IMR-90 (cell line): ENCODE measurements at regions not wholly inside any gene's neighbourhood (a gene's known extent, or its start where the extent isn't known, plus 50 kb on each side); places are given as distances from the start of the nearest gene placed in this dataset.

Experiments
- ATAC-seq: fragments of 200-7000 bp; cut with Tn5 transposase; 2 replicates; pipeline ENCODE4 v1.9.1; 2020; ENCODE audit warnings: low read depth, mild to moderate bottlenecking, moderate library complexity
- BruUV-seq: library from RNA; stranded (reverse); fragments of 400-500 nt; replicated peaks from 2 replicates; lab custom pipeline; 2021; lab: Mats Ljungman, UMichigan
- CTCF ChIA-PET: fragments of 300-600 bp; formaldehyde crosslinking; extraction: SDS; loops from one replicate; lab custom pipeline; 2021; ENCODE audit warnings: antibody characterized with exemption; lab: Yijun Ruan, JAX
- POLR2A ChIA-PET: fragments of 300-600 bp; sonication (Branson Sonifier 250); formaldehyde crosslinking; loops from one replicate; lab custom pipeline; 2022; ENCODE audit warnings: antibody characterized with exemption; ENCODE audit not compliant: unreplicated experiment; lab: Charles Lee
- DNase-seq: peaks from one replicate; pipeline ENCODE4 v3.0.0; 2013
- H2AFZ ChIP-seq: replicated peaks from 2 replicates; pipeline ENCODE3; 2013; ENCODE audit warnings: low read length, mild to moderate bottlenecking; ENCODE audit not compliant: poor library complexity
- H2AK5ac ChIP-seq: 2 replicates; pipeline ENCODE4 v1.6.1; 2013; ENCODE audit warnings: low read depth, low read length, inconsistent platforms
- H2AK9ac ChIP-seq: replicated peaks from 2 replicates; pipeline ENCODE3; 2013; ENCODE audit warnings: mild to moderate bottlenecking, low read depth, low read length, moderate library complexity; ENCODE audit not compliant: poor library complexity
- H2BK120ac ChIP-seq: 2 replicates; pipeline ENCODE4 v1.6.1; 2013; ENCODE audit warnings: low read depth, low read length, inconsistent platforms
- H2BK15ac ChIP-seq: 3 replicates; pipeline ENCODE4 v1.6.1; 2013; ENCODE audit warnings: low read depth, low read length, inconsistent platforms
- H2BK20ac ChIP-seq: 2 replicates; pipeline ENCODE4 v1.6.1; 2013; ENCODE audit warnings: low read depth, mild to moderate bottlenecking, inconsistent platforms, low read length, moderate library complexity
- H2BK5ac ChIP-seq: 2 replicates; pipeline ENCODE4 v1.6.1; 2013; ENCODE audit warnings: mild to moderate bottlenecking, low read depth, low read length, inconsistent platforms; ENCODE audit not compliant: poor library complexity, severe bottlenecking
- H3K14ac ChIP-seq: replicated peaks from 2 replicates; pipeline ENCODE4 v1.6.1; 2013; ENCODE audit warnings: low read depth, low read length, inconsistent platforms
- H3K18ac ChIP-seq: 2 replicates; pipeline ENCODE4 v1.6.1; 2013; ENCODE audit warnings: low read depth, low read length, control low read depth
- H3K23ac ChIP-seq: 2 replicates; pipeline ENCODE4 v1.6.1; 2013; ENCODE audit warnings: low read depth, low read length, inconsistent platforms
- H3K27ac ChIP-seq: 2 replicates; pipeline ENCODE4 v1.5.1; 2013; ENCODE audit warnings: mild to moderate bottlenecking, control low read depth, low read length; ENCODE audit not compliant: insufficient read depth
- H3K27me3 ChIP-seq: 2 replicates; pipeline ENCODE4 v1.6.1; 2013; ENCODE audit warnings: low read length; ENCODE audit not compliant: control insufficient read depth, insufficient read depth
- H3K36me3 ChIP-seq: 2 replicates; pipeline ENCODE4 v1.6.1; 2013; ENCODE audit warnings: low read length, mixed read lengths; ENCODE audit not compliant: control insufficient read depth, insufficient read depth
- H3K4ac ChIP-seq: 2 replicates; pipeline ENCODE4 v1.6.1; 2013; ENCODE audit warnings: low read depth, low read length, inconsistent platforms
- H3K4me1 ChIP-seq: 2 replicates; pipeline ENCODE4 v1.6.1; 2013; ENCODE audit warnings: low read length, mixed read lengths; ENCODE audit not compliant: control insufficient read depth, insufficient read depth
- H3K4me2 ChIP-seq: 2 replicates; pipeline ENCODE4 v1.6.1; 2013; ENCODE audit warnings: low read depth, mild to moderate bottlenecking, control low read depth, low read length, moderate library complexity
- H3K4me3 ChIP-seq: 2 replicates; pipeline ENCODE4 v1.5.1; 2013; ENCODE audit warnings: low read depth, mild to moderate bottlenecking, control low read depth, low read length, moderate library complexity; ENCODE audit not compliant: insufficient read depth
- H3K56ac ChIP-seq: 2 replicates; pipeline ENCODE4 v1.6.1; 2013; ENCODE audit warnings: low read length, inconsistent platforms; ENCODE audit not compliant: insufficient read depth; ENCODE audit errors: extremely low read depth
- H3K79me1 ChIP-seq, 2 experiments: 2 replicates each; pipeline ENCODE4 v1.6.1; 2013; ENCODE audit warnings: low read length in 2 of 2, inconsistent platforms in 1 of 2, low read depth in 1 of 2
- H3K9ac ChIP-seq: 2 replicates; pipeline ENCODE4 v1.6.1; 2013; ENCODE audit warnings: low read depth, low read length, control low read depth
- H3K9me1 ChIP-seq: 2 replicates; pipeline ENCODE4 v1.6.1; 2013; ENCODE audit warnings: low read length, inconsistent platforms; ENCODE audit not compliant: insufficient read depth
- H3K9me3 ChIP-seq: 2 replicates; pipeline ENCODE4 v1.6.1; 2013; ENCODE audit warnings: low read length; ENCODE audit not compliant: control insufficient read depth, insufficient read depth
- H4K20me1 ChIP-seq: 2 replicates; pipeline ENCODE4 v1.6.1; 2013; ENCODE audit warnings: low read length, inconsistent platforms; ENCODE audit not compliant: insufficient read depth
- H4K5ac ChIP-seq: 2 replicates; pipeline ENCODE4 v1.6.1; 2013; ENCODE audit warnings: mild to moderate bottlenecking, low read depth, low read length, control low read depth
- H4K8ac ChIP-seq, 2 experiments: 2 replicates each; pipeline ENCODE4 v1.6.1; 2013; ENCODE audit warnings: low read depth in 2 of 2, low read length in 2 of 2, control low read depth in 1 of 2, inconsistent platforms in 1 of 2
- H4K91ac ChIP-seq: 2 replicates; pipeline ENCODE4 v1.6.1; 2013; ENCODE audit warnings: low read depth, low read length, inconsistent platforms; ENCODE audit not compliant: insufficient read depth
- BHLHE40 ChIP-seq: fragments of 150-350 bp; IDR thresholded peaks from 2 replicates; pipeline ENCODE4 v1.6.1; 2016; ENCODE audit warnings: mild to moderate bottlenecking, low read depth, low read length
- CEBPB ChIP-seq: IDR thresholded peaks from 2 replicates; pipeline ENCODE4 v1.6.1; 2012; ENCODE audit warnings: low read depth, low read length, improper control_type of control experiment
- CHD1 ChIP-seq: IDR thresholded peaks from 2 replicates; pipeline ENCODE4 v1.6.1; 2012; ENCODE audit warnings: low read depth, low read length, improper control_type of control experiment
- CTCF ChIP-seq: conservative IDR thresholded peaks from 2 replicates; pipeline ENCODE4 v1.5.1; 2012; ENCODE audit warnings: mild to moderate bottlenecking, low read depth, low read length, improper control_type of control experiment
- ELK1 ChIP-seq: fragments of 150-350 bp; IDR thresholded peaks from 2 replicates; pipeline ENCODE4 v1.6.1; 2016; ENCODE audit warnings: low read depth, mild to moderate bottlenecking, low read length, moderate library complexity, borderline replicate concordance
- FOS ChIP-seq: fragments of 150-350 bp; IDR thresholded peaks from 2 replicates; pipeline ENCODE4 v1.6.1; 2016; ENCODE audit warnings: low read depth, low read length
- MAFK ChIP-seq: IDR thresholded peaks from 2 replicates; pipeline ENCODE4 v1.6.1; 2012; ENCODE audit warnings: low read depth, low read length, improper control_type of control experiment
- MAZ ChIP-seq: IDR thresholded peaks from 2 replicates; pipeline ENCODE4 v1.6.1; 2012; ENCODE audit warnings: low read depth, mild to moderate bottlenecking, low read length, improper control_type of control experiment, moderate library complexity, borderline replicate concordance
- MXI1 ChIP-seq: IDR thresholded peaks from 2 replicates; pipeline ENCODE4 v1.6.1; 2012; ENCODE audit warnings: low read depth, mild to moderate bottlenecking, low read length, moderate library complexity, borderline replicate concordance
- NFE2L2 ChIP-seq: fragments of 150-350 bp; IDR thresholded peaks from 2 replicates; pipeline ENCODE4 v1.6.1; 2016; ENCODE audit warnings: low read depth, mild to moderate bottlenecking, low read length
- POLR2A ChIP-seq: IDR thresholded peaks from 2 replicates; pipeline ENCODE4 v1.6.1; 2012; ENCODE audit warnings: mild to moderate bottlenecking, low read depth, low read length
- RAD21 ChIP-seq: IDR thresholded peaks from 2 replicates; pipeline ENCODE4 v1.6.1; 2012; ENCODE audit warnings: low read length, improper control_type of control experiment
- RCOR1 ChIP-seq: IDR thresholded peaks from 2 replicates; pipeline ENCODE4 v1.6.1; 2012; ENCODE audit warnings: mild to moderate bottlenecking, low read length, improper control_type of control experiment; ENCODE audit not compliant: insufficient replicate concordance
- RFX5 ChIP-seq: IDR thresholded peaks from 2 replicates; pipeline ENCODE4 v1.8.0; 2012; ENCODE audit warnings: low read depth, mild to moderate bottlenecking, low read length, moderate library complexity
- SMC3 ChIP-seq: fragments of 150-350 bp; IDR thresholded peaks from 2 replicates; pipeline ENCODE4 v1.6.1; 2016; ENCODE audit warnings: low read depth, mild to moderate bottlenecking, antibody characterized with exemption, low read length, moderate library complexity
- USF2 ChIP-seq: fragments of 150-350 bp; IDR thresholded peaks from 2 replicates; pipeline ENCODE4 v1.6.1; 2017; ENCODE audit warnings: mild to moderate bottlenecking, antibody characterized with exemption, low read length, low read depth
- WGBS, 2 experiments: methylation state at CpG; one replicate each; pipeline versions ENCODE4 v1.1.5 to v1.1.7; 2013; ENCODE audit warnings: missing lambda C conversion rate in 2 of 2; ENCODE audit not compliant: insufficient read length in 1 of 2; ENCODE audit errors: extremely low coverage in 2 of 2; 5-methylcytosine and 5-hydroxymethylcytosine counted together
- dilution Hi-C: fragments of 300-500 bp; cut with HindIII; formaldehyde crosslinking; loops from one replicate; pipeline ENCODE4 v1.14.3; 2018; ENCODE audit warnings: low sequenced_read_pairs; ENCODE audit not compliant: unreplicated experiment
- in situ Hi-C: fragments of 300-500 bp; cut with MboI; formaldehyde crosslinking; loops from 3 replicates; pipeline ENCODE4 v1.14.3; 2019; ENCODE audit warnings: low sequenced_read_pairs, inconsistent platforms, mixed read lengths
- intact Hi-C: fragments of 100-400 bp; cut with micrococcal nuclease; formaldehyde crosslinking; loops from 2 replicates; pipeline ENCODE4 v1.10.0; 2022

- Histone ChIP-seq H3K14ac (no peak overlapping the region), H3K79me1 (no peaks in the 10 kb centered on the region), H3K18ac (no peak overlapping the region), H2AK5ac (no peak overlapping the region), H3K4me1 (no peaks in the 10 kb centered on the region), H3K36me3 (no peaks in the 10 kb centered on the region), H3K9me3 (peaks cover 5% of the 10 kb centered on the region; the same call in 1 of the 2 replicates), H3K27ac (no peak overlapping the region), H4K8ac (no peak overlapping the region), H2BK20ac (no peak overlapping the region), H4K5ac (no peak overlapping the region), H4K91ac (no peak overlapping the region), H3K27me3 (no peaks in the 10 kb centered on the region), H3K23ac (no peak overlapping the region), H3K9me1 (no peaks in the 10 kb centered on the region), H2BK15ac (no peak overlapping the region), H3K4ac (no peak overlapping the region), H3K4me2 (no peak overlapping the region), H3K9ac (no peak overlapping the region), H2AFZ (no peak overlapping the region), H2BK5ac (no peak overlapping the region), H4K20me1 (no peaks in the 10 kb centered on the region), H2BK120ac (no peak overlapping the region), H3K4me3 (no peak overlapping the region), H3K56ac (no peak overlapping the region), H2AK9ac (no peak overlapping the region)
- ChIA-PET CTCF (no interaction called here), POLR2A (no interaction called here)
- no peak for TF ChIP-seq POLR2A
- TF ChIP-seq SMC3: no peak
- no peak for TF ChIP-seq ELK1
- TF ChIP-seq CEBPB: no peak
- TF ChIP-seq MAZ: no peak
- TF ChIP-seq FOS: no peak
- TF ChIP-seq USF2: no peak
- TF ChIP-seq RCOR1: no peak
- no peak for TF ChIP-seq CTCF
- TF ChIP-seq RAD21: no peak
- no peak for TF ChIP-seq MXI1
- TF ChIP-seq MAFK: no peak
- no peak for TF ChIP-seq NFE2L2
- TF ChIP-seq CHD1: no peak
- TF ChIP-seq RFX5: no peak
- no peak for TF ChIP-seq BHLHE40
- in situ Hi-C loops: no loop called here
- no peak for ATAC-seq
- no CpG with 5 or more reads among the region's 2 CpGs for WGBS, 2 experiments
- BruUV-seq: no TSS peak
- no peak for DNase-seq
- intact Hi-C loops: no loop called here
- dilution Hi-C loops: no loop called here
Measured at GRCh38 chr7:125971656-125972055, 1042.0 kb upstream of the POT1 start.
